ENCODE measurements at regions not wholly inside any gene's neighbourhood (a gene's known extent, or its start where the extent isn't known, plus 50 kb on each side); places are given as distances from the start of the nearest gene placed in this dataset.

DNA sequence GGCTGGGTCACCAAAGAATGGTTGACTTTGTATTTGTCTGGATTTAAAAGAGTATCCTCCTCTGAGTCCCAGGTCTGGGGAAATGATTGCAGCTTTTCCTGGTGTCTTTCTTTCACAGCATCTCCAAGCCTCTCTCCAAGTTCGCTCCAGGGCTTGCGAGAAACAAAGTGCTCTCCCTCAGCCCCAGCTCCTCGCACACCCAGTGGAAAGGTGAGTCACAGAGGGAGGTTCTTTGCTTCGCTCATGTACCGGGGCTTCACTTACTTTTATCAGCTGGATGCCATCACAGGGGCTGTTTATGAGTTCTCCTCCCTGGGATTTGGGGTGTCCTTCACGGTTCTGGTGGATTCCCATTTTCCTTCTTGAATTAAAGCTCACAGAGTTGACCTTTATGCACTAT is 252.2 kb upstream of the PLPP4 start:
- H3K36me3 Mint-ChIP-seq: no peaks in the 10 kb centered on the region

GRCh38 chr10:120205368-120206018 is 251.5 kb upstream of the PLPP4 start:
- no peak overlapping the region for H3K9ac ChIP-seq
- H4K20me1 ChIP-seq (ENCODE audit: low read depth): no peaks in the 10 kb centered on the region
- no peak overlapping the region for H2AFZ ChIP-seq (replicated peaks)
- H3K9me3 ChIP-seq (ENCODE audit: low read depth): no peaks in the 10 kb centered on the region
- H3K27ac ChIP-seq: no peak overlapping the region
- H3F3A ChIP-seq (ENCODE audit: low read depth): no peaks in the 10 kb centered on the region
- Mint-ChIP-seq H3K4me1 (peaks cover 3% of the 10 kb centered on the region), H3K36me3 (no peaks in the 10 kb centered on the region), H3K27me3 (ENCODE audit: insufficient read depth, low read depth) (peaks cover 4% of the 10 kb centered on the region), H3K9me3 (peaks cover 5% of the 10 kb centered on the region), H3K4me3 (no peak overlapping the region), H3K27ac (no peak overlapping the region)
- no peak for DNase-seq (ENCODE audit: low spot score)
- H3K4me2 ChIP-seq: no peak overlapping the region
- no peaks in the 10 kb centered on the region for H3K79me2 ChIP-seq (ENCODE audit: low read depth)
- TF ChIP-seq EZH2 (IDR thresholded peaks at IDR 0.05) (no peak), EZH2phosphoT487 (IDR thresholded peaks at IDR 0.05) (no peak)
- TF ChIP-seq, protein P1, sequence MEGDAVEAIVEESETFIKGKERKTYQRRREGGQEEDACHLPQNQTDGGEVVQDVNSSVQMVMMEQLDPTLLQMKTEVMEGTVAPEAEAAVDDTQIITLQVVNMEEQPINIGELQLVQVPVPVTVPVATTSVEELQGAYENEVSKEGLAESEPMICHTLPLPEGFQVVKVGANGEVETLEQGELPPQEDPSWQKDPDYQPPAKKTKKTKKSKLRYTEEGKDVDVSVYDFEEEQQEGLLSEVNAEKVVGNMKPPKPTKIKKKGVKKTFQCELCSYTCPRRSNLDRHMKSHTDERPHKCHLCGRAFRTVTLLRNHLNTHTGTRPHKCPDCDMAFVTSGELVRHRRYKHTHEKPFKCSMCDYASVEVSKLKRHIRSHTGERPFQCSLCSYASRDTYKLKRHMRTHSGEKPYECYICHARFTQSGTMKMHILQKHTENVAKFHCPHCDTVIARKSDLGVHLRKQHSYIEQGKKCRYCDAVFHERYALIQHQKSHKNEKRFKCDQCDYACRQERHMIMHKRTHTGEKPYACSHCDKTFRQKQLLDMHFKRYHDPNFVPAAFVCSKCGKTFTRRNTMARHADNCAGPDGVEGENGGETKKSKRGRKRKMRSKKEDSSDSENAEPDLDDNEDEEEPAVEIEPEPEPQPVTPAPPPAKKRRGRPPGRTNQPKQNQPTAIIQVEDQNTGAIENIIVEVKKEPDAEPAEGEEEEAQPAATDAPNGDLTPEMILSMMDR (IDR thresholded peaks at IDR 0.05): no peak
- H3K27me3 ChIP-seq: no peaks in the 10 kb centered on the region
- H3K4me1 ChIP-seq: peaks cover 9% of the 10 kb centered on the region
- no peaks in the 10 kb centered on the region for H3K36me3 ChIP-seq
- H3K4me3 ChIP-seq: no peak overlapping the region

More for the DNA sequence above, 252.2 kb upstream of the PLPP4 start:
- Mint-ChIP-seq H3K27me3 (ENCODE audit: insufficient read depth, low read depth) (peaks cover 4% of the 10 kb centered on the region), H3K4me3 (no peak overlapping the region), H3K9me3 (peaks cover 5% of the 10 kb centered on the region), H3K4me1 (peaks cover 3% of the 10 kb centered on the region), H3K27ac (no peak overlapping the region)
- no peak for DNase-seq (ENCODE audit: low spot score)
- Histone ChIP-seq H3K27me3 (no peaks in the 10 kb centered on the region), H3K9me3 (ENCODE audit: low read depth) (no peaks in the 10 kb centered on the region), H3F3A (ENCODE audit: low read depth) (no peaks in the 10 kb centered on the region), H3K4me3 (no peak overlapping the region), H3K79me2 (ENCODE audit: low read depth) (no peaks in the 10 kb centered on the region), H4K20me1 (ENCODE audit: low read depth) (no peaks in the 10 kb centered on the region), H3K4me1 (peaks cover 9% of the 10 kb centered on the region), H3K4me2 (no peak overlapping the region), H2AFZ (replicated peaks) (no peak overlapping the region), H3K36me3 (no peaks in the 10 kb centered on the region), H3K9ac (no peak overlapping the region), H3K27ac (no peak overlapping the region)
- TF ChIP-seq EZH2phosphoT487 (IDR thresholded peaks at IDR 0.05) (no peak), EZH2 (IDR thresholded peaks at IDR 0.05) (no peak)
- TF ChIP-seq, protein P1 (IDR thresholded peaks at IDR 0.05): no peak

- no peaks in the 10 kb centered on the region for H3K9me3 Mint-ChIP-seq
- Histone ChIP-seq H3K4me2 (no peak overlapping the region), H3K4me3 (no peak overlapping the region), H3K4me1 (peaks cover 9% of the 10 kb centered on the region), H3F3A (ENCODE audit: low read depth) (no peaks in the 10 kb centered on the region), H3K79me2 (ENCODE audit: low read depth) (no peaks in the 10 kb centered on the region), H3K27ac (no peak overlapping the region), H2AFZ (replicated peaks) (no peak overlapping the region), H4K20me1 (ENCODE audit: low read depth) (no peaks in the 10 kb centered on the region), H3K9me3 (ENCODE audit: low read depth) (no peaks in the 10 kb centered on the region), H3K9ac (no peak overlapping the region), H3K36me3 (no peaks in the 10 kb centered on the region), H3K27me3 (no peaks in the 10 kb centered on the region)
- H3K36me3 Mint-ChIP-seq: no peaks in the 10 kb centered on the region
- H3K4me3 Mint-ChIP-seq: no peak overlapping the region
- peaks cover 4% of the 10 kb centered on the region for H3K27me3 Mint-ChIP-seq (ENCODE audit: insufficient read depth, low read depth)
- no peak overlapping the region for H3K27ac Mint-ChIP-seq
- H3K4me1 Mint-ChIP-seq: peaks cover 3% of the 10 kb centered on the region
- TF ChIP-seq EZH2phosphoT487 (IDR thresholded peaks at IDR 0.05) (no peak), EZH2 (IDR thresholded peaks at IDR 0.05) (no peak)
- TF ChIP-seq, protein P1 (IDR thresholded peaks at IDR 0.05): no peak
- no peak for DNase-seq (ENCODE audit: low spot score)
These were observed 248.5 kb upstream of the PLPP4 start for GRCh38 chr10:120208488-120208887.

All from neural progenitor cell (in vitro differentiated cells).